ENCODE measurements at regions not wholly inside any gene's neighbourhood (a gene's known extent, or its start where the extent isn't known, plus 50 kb on each side); places are given as distances from the start of the nearest gene placed in this dataset.

- ATAC-seq (peak in 1 of 4 donors; percentile 1), DNase-seq (no peak), FAIRE-seq (no peak)
- Histone ChIP-seq H3K36me3 (no peaks in the 10 kb centered on the region), H3K9me3 (no peaks in the 10 kb centered on the region), H3K27ac (peak overlapping the region; percentile 69 to 94 (median 82)), H3K4me1 (peaks cover 26 to 30% (median 29%) of the 10 kb centered on the region in 3 donors), H3K27me3 (no peaks in the 10 kb centered on the region), H3K4me3 (no peak overlapping the region)
- intact Hi-C loops (cut with DNase I): no loop called here
- TF ChIP-seq CTCF (IDR thresholded peaks at IDR 0.05): no peak
- 92 to 93% methylated on average over 3 of the region's 3 CpGs for WGBS, 2 donors
These were observed 157.4 kb downstream of the SPRY1 start for GRCh38 chr4:123553733-123554637.

- peaks cover 26 to 31% (median 29%) of the 10 kb centered on the region in 3 donors for H3K4me1 ChIP-seq
- TF ChIP-seq CTCF (IDR thresholded peaks at IDR 0.05): no peak
- H3K27ac ChIP-seq: peak overlapping the region; percentile 69 to 94 (median 82)
- FAIRE-seq (no peak), ATAC-seq (peak; percentile 41 to 61 (median 52)), DNase-seq (no peak)
- 21 to 23% methylated on average over 5 of the region's 5 CpGs for WGBS, 2 donors
- peak overlapping the region in 1 of 4 donors; percentile 1 for H3K4me3 ChIP-seq
- no peaks in the 10 kb centered on the region for H3K27me3 ChIP-seq
- no peaks in the 10 kb centered on the region for H3K9me3 ChIP-seq
- H3K36me3 ChIP-seq: no peaks in the 10 kb centered on the region
- intact Hi-C loops (cut with DNase I): no loop called here
These were observed 158.2 kb downstream of the SPRY1 start for GRCh38 chr4:123554801-123555232.

- intact Hi-C loops (cut with DNase I): no loop called here
- no peak for TF ChIP-seq CTCF (IDR thresholded peaks at IDR 0.05)
- Histone ChIP-seq H3K9me3 (no peaks in the 10 kb centered on the region), H3K27me3 (no peaks in the 10 kb centered on the region), H3K4me1 (peaks cover 26 to 35% (median 29%) of the 10 kb centered on the region in 3 donors), H3K4me3 (peak overlapping the region in 1 of 4 donors; percentile 1), H3K36me3 (no peaks in the 10 kb centered on the region), H3K27ac (peak overlapping the region; percentile 69 to 94 (median 82))
- peak; percentile 90 to 95 (median 93) for ATAC-seq
- FAIRE-seq: no peak
- DNase-seq: peak; percentile 77 to 94 (median 92)
- WGBS, 2 donors: 3% methylated on average over 9 of the region's 9 CpGs
These were observed 158.7 kb downstream of the SPRY1 start for GRCh38 chr4:123555233-123555806.

- intact Hi-C loops (cut with DNase I): no loop called here
- H3K4me1 ChIP-seq: peaks cover 26 to 35% (median 29%) of the 10 kb centered on the region in 3 donors
- TF ChIP-seq CTCF (IDR thresholded peaks at IDR 0.05): no peak
- ATAC-seq (peak; percentile 45 to 71 (median 68)), DNase-seq (no peak), FAIRE-seq (no peak)
- H3K9me3 ChIP-seq: no peaks in the 10 kb centered on the region
- H3K27ac ChIP-seq: peak overlapping the region; percentile 69 to 94 (median 82)
- peak overlapping the region in 1 of 4 donors; percentile 1 for H3K4me3 ChIP-seq
- 7% methylated on average over 6 of the region's 6 CpGs for whole genome bisulfite sequencing, 2 donors
- H3K36me3 ChIP-seq: no peaks in the 10 kb centered on the region
- H3K27me3 ChIP-seq: no peaks in the 10 kb centered on the region
These were observed 159.2 kb downstream of the SPRY1 start for GRCh38 chr4:123555807-123556273.

All from pancreas (tissue), 10 donors.